ENCODE measurements at regions not wholly inside any gene's neighbourhood (a gene's known extent, or its start where the extent isn't known, plus 50 kb on each side); places are given as distances from the start of the nearest gene placed in this dataset.
"Not testable (repeated sequence)": the region's sequence is repeated elsewhere in the genome, so short reads cannot be mapped to it uniquely, and the experiment has no call there.

DNA sequence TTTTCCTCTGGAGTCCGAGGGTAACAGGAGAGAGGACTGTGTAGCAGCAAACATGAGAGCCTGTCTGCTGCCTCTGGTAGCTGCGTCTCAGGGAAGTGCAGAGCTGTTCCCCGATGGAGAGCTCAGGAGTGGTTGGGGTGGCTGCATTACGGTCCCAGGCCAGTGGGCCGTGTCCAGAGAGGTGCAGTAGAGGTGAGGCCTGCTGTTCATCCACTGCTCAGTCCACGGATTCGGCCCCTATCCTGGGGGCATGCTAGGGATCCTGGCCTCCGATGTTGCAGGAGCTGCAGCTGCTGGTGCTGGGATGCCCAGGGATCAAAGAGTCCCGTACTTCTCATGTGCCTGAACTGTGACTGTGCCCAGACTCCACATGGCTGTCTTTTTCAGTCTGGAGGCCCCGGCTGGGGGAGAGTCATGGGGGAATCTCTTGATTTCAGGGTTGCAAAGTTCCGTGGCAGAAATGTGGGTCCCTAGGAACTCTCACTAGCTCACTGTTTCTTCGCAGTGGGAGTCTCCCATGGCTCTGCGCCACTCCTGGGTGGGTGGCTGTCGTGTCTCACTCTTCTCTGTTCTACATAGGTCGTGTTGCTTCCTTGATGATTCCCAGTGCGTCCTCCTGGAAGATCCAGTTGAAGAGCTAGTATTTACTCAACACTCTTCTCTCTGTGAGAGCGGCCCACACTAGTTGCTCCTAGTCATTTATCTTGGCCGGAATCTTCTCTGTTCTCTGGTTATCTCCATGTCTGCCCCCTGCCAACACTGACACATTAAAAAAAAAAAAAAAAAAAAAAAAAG, 109.5 kb upstream of the CENPE start:
- DNase-seq (ENCODE audit: low read depth), result no peak

DNA sequence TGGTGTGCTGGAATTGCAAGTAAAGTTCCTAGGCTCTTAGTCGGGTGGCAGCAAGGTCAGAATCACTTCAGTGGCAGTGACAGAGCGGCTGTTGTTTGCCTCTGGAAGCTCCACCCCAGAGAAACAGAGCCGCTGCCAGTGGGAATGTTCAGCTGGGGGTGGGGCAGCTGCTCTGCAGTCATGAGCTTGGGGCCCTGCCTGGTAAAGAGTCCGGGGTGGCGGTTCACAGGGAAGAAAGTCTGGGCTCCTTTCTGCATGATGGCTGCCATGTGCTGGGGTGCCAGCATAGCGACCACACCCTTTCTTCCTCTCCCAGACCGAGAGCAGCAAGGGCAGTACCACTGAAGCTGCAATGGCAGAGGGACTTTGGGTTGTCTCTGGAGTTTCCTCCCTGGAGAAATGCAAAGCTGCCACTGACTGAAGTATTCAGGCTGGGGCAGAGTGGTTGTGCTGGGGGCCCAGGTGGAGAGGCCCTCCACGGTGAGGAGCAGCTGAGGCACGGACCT, 108.8 kb upstream of the CENPE start:
- DNase-seq (ENCODE audit: low read depth), result no peak

DNA sequence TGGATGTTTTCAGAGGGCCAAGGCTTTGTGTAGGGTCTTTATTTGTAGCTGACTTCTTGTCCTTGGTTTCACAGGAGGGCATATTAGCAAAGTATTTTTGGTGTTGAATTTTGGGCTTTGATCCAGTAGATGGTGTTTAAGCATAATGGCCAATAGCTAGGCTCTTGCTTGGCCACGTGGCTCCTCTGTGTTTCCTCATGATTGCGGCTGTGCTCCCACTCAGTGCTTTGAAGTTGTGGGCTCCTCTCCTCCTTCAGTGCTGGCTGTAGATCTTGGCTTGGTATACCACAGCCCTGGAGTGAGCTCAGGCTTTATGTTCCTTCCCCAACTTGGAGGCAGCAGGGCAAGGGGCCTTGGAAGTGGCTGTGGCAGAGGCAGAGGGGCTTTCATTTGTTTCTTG, 107.2 kb upstream of the CENPE start:
- DNase-seq (ENCODE audit: low read depth), result no peak

DNA sequence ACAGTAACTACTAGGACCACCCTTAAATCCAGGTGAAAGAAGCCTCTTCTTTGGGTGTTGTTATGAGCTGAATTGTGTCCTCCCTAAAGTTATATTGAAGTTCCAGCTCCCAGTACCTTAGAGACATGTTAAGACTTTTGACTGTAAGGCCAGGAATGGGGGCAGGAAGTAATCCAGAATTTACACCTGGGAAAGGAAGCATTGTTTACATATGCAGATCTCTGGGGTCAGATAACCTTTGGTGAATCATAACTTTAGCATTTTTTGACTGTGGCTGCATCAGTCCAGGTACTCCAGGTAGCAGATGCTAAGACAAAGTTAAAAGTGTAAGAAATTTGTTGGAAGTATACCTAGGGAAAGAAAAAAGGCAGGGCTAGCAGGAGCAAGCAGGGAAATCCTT, 104.9 kb upstream of the CENPE start:
- DNase-seq (ENCODE audit: low read depth), result no peak

DNA sequence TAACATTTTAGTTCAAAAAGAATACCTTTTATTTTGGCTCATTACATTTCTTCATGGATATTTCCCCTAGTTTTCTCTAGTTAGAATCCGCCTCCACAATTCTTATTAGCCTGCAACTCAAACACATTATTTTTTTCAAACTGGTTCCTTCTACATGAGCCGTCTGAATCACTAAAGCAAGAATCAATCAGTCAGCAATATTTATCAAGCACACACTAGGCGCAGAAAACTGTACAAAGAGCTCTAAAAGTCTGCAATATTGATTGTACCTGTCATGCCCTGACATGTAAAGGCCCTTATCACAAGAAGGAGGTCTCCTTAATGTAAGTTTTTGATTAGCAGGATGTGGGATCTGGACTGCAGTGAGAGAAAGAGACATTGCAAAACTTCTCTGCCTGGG, 94.8 kb upstream of the CENPE start:
- no peak for DNase-seq (ENCODE audit: low read depth)

DNA sequence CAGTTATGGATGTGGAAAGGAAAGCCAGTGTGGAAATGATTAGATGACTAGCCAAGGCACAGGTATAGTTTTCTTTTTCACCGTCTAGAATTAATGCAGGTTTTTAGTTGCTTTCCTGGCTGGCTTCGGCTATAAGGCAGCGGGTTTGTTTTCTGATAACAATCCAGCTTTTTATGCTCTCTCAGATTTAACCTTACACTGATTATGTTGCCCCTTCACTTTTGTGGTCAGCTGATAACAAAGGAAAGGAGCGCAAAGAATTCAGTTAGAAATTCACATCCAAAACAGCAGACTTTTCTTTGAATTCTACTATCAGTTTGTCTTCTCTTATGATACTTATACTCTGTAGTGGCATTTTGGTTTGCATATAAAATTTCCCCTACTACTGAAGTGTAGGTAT, 94.2 kb upstream of the CENPE start:
- DNase-seq (ENCODE audit: low read depth), result no peak

DNA sequence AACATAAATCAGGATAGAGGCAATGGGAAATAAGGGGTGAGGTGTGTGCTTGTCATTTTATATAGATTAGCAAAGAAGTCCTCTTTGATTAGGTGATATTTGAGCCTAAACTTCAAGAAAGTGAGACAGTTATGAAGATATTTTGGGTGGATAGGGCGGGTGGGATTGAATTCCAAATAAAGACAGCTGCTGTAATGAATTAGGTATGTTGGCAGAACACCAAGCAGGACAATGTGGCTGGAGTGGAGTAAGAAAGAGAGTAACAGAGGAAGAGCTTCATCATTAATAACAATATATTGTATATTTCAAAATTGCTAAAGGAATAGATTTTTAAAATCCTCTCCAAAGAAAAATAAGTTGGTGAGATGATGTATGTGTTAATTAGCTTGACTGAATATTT, 91.0 kb upstream of the CENPE start:
- no peak for DNase-seq (ENCODE audit: low read depth)

DNA sequence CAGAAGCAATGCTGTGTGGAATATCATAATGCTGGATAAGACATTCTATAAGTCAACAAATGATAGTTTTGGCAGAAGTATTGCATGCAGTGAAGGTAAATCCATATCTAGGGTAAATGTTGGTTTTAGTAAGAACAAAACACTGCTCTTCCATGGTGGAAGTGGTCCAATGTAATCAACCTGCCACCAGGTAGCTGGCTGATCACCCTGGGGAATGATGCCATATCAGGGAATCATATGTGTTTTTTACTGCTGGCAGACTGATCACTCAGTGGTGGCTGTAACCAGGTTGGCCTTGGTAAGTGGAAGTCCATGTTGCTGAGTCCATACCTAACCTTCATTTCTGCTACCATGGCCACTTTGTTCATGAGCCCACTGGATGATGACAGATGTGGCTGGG, 74.0 kb upstream of the CENPE start:
- DNase-seq (ENCODE audit: low read depth), result no peak

DNA sequence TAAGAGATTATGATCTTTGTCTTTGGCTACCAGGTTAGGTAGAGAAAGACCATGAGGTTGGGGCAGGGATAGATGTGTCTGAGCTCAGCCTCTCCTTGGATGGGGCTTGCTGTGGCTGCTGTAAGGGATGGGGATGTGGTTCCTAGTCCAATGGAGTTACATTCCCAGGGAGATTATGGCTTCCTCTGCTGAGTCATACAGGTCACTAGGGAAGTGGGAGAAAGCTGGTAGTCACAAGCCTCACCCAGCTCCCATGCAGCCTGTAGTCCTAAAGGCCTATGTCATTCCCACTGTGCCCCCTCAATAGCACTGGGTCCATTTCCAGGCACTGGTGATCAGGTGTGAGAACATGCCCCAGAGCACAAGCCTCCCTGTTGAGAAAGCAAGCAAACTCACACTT, 70.6 kb upstream of the CENPE start:
- DNase-seq (ENCODE audit: low read depth), result no peak

DNA sequence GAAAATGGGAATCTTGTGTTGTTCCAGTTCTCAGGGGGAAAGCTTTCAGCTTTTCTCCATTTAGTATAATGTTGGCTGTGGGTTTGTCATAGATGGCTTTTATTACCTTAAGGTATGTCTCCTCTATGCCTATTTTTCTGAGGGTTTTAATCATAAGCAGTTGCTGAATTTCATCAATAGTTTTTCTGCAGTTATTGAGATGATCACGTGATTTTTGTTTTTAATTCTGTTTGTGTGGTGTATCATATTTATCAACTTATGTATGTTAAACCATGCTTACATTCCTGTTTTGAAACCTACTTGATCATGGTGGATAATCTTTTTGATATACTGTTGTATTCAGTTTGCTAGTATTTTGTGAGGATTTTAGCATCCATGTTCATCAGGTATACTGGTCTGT, 66.8 kb upstream of the CENPE start:
- no peak for DNase-seq (ENCODE audit: low read depth)

DNA sequence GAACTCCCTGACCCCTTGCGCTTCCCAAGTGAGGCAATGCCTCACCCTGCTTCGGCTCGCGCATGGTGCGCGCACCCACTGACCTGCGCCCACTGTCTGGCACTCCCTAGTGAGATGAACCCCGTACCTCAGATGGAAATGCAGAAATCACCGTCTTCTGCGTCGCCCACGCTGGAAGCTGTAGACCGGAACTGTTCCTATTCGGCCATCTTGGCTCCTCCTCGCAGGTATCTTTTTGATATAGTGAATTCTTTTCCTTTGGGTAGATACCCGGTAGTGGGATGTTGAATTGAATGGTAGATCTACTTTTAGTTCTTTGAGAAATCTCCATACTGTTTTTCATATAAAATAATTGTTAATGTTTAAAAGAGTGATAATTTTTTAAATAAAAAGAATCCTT, 57.9 kb upstream of the CENPE start:
- not testable (repeated sequence) for DNase-seq (ENCODE audit: low read depth)

Data from fibroblast of gingiva (primary cell).